Panc1 (cell line): ENCODE measurements at regions not wholly inside any gene's neighbourhood (a gene's known extent, or its start where the extent isn't known, plus 50 kb on each side); places are given as distances from the start of the nearest gene placed in this dataset.

Source experiments
- ATAC-seq: fragments of 200-7000 bp; cut with Tn5 transposase; 2 replicates; pipeline ENCODE4 v1.9.1; 2020; ENCODE audit warnings: mild to moderate bottlenecking, moderate library complexity
- BruUV-seq: library from RNA; stranded (reverse); fragments of 400-500 nt; replicated peaks from 2 replicates; lab custom pipeline; 2021; lab: Mats Ljungman, UMichigan
- CTCF ChIA-PET: fragments of 300-600 bp; sonication (Branson Sonifier 250); formaldehyde crosslinking; loops from one replicate; lab custom pipeline; 2022; ENCODE audit warnings: antibody characterized with exemption; lab: Charles Lee
- POLR2A ChIA-PET: fragments of 300-600 bp; sonication (Branson Sonifier 250); formaldehyde crosslinking; loops from one replicate; lab custom pipeline; 2022; ENCODE audit warnings: antibody characterized with exemption; lab: Charles Lee
- DNase-seq: peaks from one replicate; pipeline ENCODE4 v3.0.0-alpha.2; 2010; ENCODE audit warnings: low read depth, low spot score
- H3K27ac ChIP-seq: 2 replicates; pipeline ENCODE4 v1.5.1; 2011; ENCODE audit warnings: mild to moderate bottlenecking, low read length, inconsistent platforms
- H3K27me3 ChIP-seq: fragments of 200-500 bp; sonication (Bioruptor generic); 2 replicates; pipeline ENCODE4 v1.6.0; 2014; ENCODE audit warnings: low read length, inconsistent platforms; ENCODE audit not compliant: control insufficient read depth, insufficient read depth
- H3K36me3 ChIP-seq: fragments of 200-500 bp; sonication (Bioruptor generic); 2 replicates; pipeline ENCODE4 v1.5.1; 2014; ENCODE audit warnings: inconsistent platforms, mild to moderate bottlenecking, low read length, moderate library complexity; ENCODE audit not compliant: control insufficient read depth, insufficient read depth
- H3K4me1 ChIP-seq: 2 replicates; pipeline ENCODE4 v1.5.1; 2011; ENCODE audit warnings: inconsistent platforms, mild to moderate bottlenecking, low read length, moderate library complexity; ENCODE audit not compliant: control insufficient read depth, insufficient read depth
- H3K4me3 ChIP-seq, 2 experiments: 2 replicates each; pipeline ENCODE4 v1.5.1; 2011 to 2012; ENCODE audit warnings: low read depth in 2 of 2, low read length in 2 of 2, mild to moderate bottlenecking in 2 of 2, inconsistent platforms in 1 of 2, moderate library complexity in 1 of 2
- H3K9me3 ChIP-seq: fragments of 200-500 bp; sonication (Bioruptor generic); 2 replicates; pipeline ENCODE4 v1.5.1; 2014; ENCODE audit warnings: low read depth, mild to moderate bottlenecking, inconsistent platforms, low read length, moderate library complexity; ENCODE audit not compliant: control insufficient read depth, insufficient read depth
- POLR2AphosphoS5 ChIP-seq: IDR thresholded peaks from 2 replicates; pipeline ENCODE4 v1.6.1; 2012; ENCODE audit warnings: mild to moderate bottlenecking, low read depth, low read length, moderate library complexity
- REST ChIP-seq, 2 experiments: IDR thresholded peaks; 2 replicates each; pipeline ENCODE4 v1.6.1; 2011 to 2012; ENCODE audit warnings: low read depth in 2 of 2, control low read depth in 1 of 2, low read length in 1 of 2, mild to moderate bottlenecking in 1 of 2, moderate library complexity in 1 of 2; ENCODE audit not compliant: insufficient read depth in 1 of 2
- SIN3A ChIP-seq: IDR thresholded peaks from 2 replicates; pipeline ENCODE4 v1.6.1; 2012; ENCODE audit warnings: low read depth, mild to moderate bottlenecking, low read length, moderate library complexity, borderline replicate concordance; ENCODE audit not compliant: insufficient read depth
- TCF7L2 ChIP-seq: IDR thresholded peaks from 2 replicates; pipeline ENCODE4 v1.6.1; 2011; ENCODE audit warnings: mild to moderate bottlenecking, low read depth, low read length, inconsistent platforms
- in situ Hi-C: cut with HindIII; loops from 2 replicates; pipeline ENCODE4 v1.10.0; 2016; ENCODE audit warnings: low sequenced_read_pairs, low pct_unique_long_range_greater_than_20kb
- intact Hi-C: fragments of 100-400 bp; cut with micrococcal nuclease; formaldehyde crosslinking; loops from one replicate; pipeline ENCODE4 v1.10.0; 2022; ENCODE audit not compliant: unreplicated experiment
- TF ChIP-seq, protein P1 (sequence below): fragments of 450-650 bp; IDR thresholded peaks from 2 replicates; pipeline ENCODE4 v1.5.1; 2017; ENCODE audit warnings: mild to moderate bottlenecking

DNA sequence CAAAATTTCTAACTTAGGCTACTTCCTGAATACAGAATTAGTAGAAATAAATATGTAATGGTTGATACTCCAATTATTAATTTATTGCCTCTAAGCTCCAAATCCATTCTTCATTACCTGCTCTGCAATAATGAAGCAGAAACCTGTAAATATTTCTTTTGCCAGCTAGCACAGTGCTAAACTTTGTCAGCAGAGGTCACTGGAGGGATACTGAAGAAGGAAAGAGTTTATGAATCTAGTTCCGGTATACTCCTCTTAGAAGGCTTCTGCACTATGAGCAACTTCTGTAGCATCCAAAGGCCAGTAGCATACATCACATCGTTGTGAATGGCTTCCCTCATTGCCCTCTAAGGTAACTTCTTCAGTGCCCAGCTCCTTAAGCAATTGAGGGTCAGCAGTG lies 81.0 kb upstream of the LHX8 start:
- Histone ChIP-seq H3K9me3 (0 out of 2 replicates have a peak, but pooled peaks cover 4% of the 10 kb centered on the region), H3K27ac (no peak overlapping the region), H3K4me1 (no peaks in the 10 kb centered on the region), H3K4me3 (no peak overlapping the region), H3K36me3 (no peaks in the 10 kb centered on the region), H3K27me3 (no peaks in the 10 kb centered on the region)
- no peak for DNase-seq
- intact Hi-C loops: no loop called here
- ChIA-PET CTCF (interaction anchor here (0.9 kb wide), 1 partner anchor 293 kb away, joined by 3 read pairs; no protein-coding TSS in a partner anchor), POLR2A (no interaction called here)
- BruUV-seq: no TSS peak
- no peak for ATAC-seq
- no peak for TF ChIP-seq TCF7L2
- no peak for TF ChIP-seq REST (IDR thresholded peaks at IDR 0.05; ENCODE audit: insufficient read depth in 1 of 2, low read depth in 2 of 2, low read length in 1 of 2)
- TF ChIP-seq, protein P1, sequence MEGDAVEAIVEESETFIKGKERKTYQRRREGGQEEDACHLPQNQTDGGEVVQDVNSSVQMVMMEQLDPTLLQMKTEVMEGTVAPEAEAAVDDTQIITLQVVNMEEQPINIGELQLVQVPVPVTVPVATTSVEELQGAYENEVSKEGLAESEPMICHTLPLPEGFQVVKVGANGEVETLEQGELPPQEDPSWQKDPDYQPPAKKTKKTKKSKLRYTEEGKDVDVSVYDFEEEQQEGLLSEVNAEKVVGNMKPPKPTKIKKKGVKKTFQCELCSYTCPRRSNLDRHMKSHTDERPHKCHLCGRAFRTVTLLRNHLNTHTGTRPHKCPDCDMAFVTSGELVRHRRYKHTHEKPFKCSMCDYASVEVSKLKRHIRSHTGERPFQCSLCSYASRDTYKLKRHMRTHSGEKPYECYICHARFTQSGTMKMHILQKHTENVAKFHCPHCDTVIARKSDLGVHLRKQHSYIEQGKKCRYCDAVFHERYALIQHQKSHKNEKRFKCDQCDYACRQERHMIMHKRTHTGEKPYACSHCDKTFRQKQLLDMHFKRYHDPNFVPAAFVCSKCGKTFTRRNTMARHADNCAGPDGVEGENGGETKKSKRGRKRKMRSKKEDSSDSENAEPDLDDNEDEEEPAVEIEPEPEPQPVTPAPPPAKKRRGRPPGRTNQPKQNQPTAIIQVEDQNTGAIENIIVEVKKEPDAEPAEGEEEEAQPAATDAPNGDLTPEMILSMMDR: no peak; the same call in 1 of the 2 replicates
- TF ChIP-seq POLR2AphosphoS5: no peak
- TF ChIP-seq SIN3A: no peak
- in situ Hi-C loops: no loop called here

GRCh38 chr1:75058424-75058823 lies 75.8 kb upstream of the LHX8 start:
- no peak overlapping the region for H3K27ac ChIP-seq
- ATAC-seq (no peak), DNase-seq (no peak)
- no peaks in the 10 kb centered on the region for H3K27me3 ChIP-seq
- ChIA-PET CTCF (no interaction called here), POLR2A (no interaction called here)
- no TSS peak for BruUV-seq
- no peaks in the 10 kb centered on the region for H3K36me3 ChIP-seq
- TF ChIP-seq POLR2AphosphoS5 (no peak), SIN3A (no peak), REST (IDR thresholded peaks at IDR 0.05; ENCODE audit: insufficient read depth in 1 of 2, low read depth in 2 of 2, low read length in 1 of 2) (no peak), TCF7L2 (no peak)
- H3K9me3 ChIP-seq: 0 out of 2 replicates have a peak, but pooled peaks cover 4% of the 10 kb centered on the region
- in situ Hi-C loops (no loop called here), intact Hi-C loops (no loop called here)
- no peak overlapping the region for H3K4me3 ChIP-seq
- H3K4me1 ChIP-seq: no peaks in the 10 kb centered on the region
